ENCODE measurements at regions not wholly inside any gene's neighbourhood (a gene's known extent, or its start where the extent isn't known, plus 50 kb on each side); places are given as distances from the start of the nearest gene placed in this dataset.

DNA sequence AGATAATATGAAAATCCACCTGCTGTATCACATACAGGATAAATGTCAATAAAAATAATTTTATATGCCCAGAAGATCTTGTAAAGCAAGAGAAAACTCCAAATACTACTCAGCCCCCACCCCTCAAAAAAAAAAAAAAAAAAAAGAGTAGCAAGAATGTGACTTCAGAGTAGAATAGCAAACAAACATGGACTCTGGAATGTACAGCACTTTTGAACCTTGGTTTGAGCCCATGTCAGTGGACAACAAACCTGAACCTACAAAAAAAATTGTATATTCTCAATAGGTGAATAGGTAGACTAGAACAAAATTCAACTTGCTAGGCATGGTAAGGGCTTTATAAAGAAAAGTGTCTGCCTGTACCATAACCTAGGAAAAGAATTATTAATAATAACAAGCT lies 428.0 kb downstream of the SLITRK6 start (continued):
- TF ChIP-seq MAX (IDR thresholded peaks at IDR 0.05) (no peak), ATF3 (IDR thresholded peaks at IDR 0.05) (no peak), JUND (IDR thresholded peaks at IDR 0.05) (no peak), ZNF274 (IDR thresholded peaks at IDR 0.05; ENCODE audit: low read depth, low read length) (no peak), EZH2 (IDR thresholded peaks at IDR 0.05) (no peak), SP1 (IDR thresholded peaks at IDR 0.05; ENCODE audit: low read depth) (no peak), SRF (IDR thresholded peaks at IDR 0.05; ENCODE audit: low read depth) (no peak), POLR2AphosphoS5 (IDR thresholded peaks at IDR 0.05; ENCODE audit: low read depth, low read length) (no peak)

DNA sequence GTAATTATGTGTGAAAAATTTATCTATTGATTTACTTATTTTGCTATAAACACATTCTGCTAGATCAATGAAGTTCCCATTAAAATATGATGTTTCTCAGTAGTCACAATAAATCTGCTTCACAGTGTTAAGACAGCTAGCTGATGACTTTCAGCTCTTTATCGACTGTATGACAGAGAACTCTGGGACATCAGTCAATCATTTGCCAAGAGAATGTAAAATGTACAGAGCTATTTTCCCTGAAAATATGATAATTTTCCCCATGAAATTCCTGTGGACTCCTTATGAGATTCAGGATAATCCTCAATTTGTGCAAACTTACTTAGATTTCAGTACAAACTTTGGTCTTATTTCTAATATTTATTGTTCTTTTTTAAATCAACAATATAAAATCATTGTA lies 430.5 kb downstream of the SLITRK6 start:
- Histone ChIP-seq H3K4me2 (ENCODE audit: low read length) (no peak overlapping the region), H3K9ac (ENCODE audit: low read length) (no peak overlapping the region), H3K36me3 (ENCODE audit: control insufficient read depth in 1 of 2, insufficient read depth in 2 of 2, low read length in 2 of 2) (no peaks in the 10 kb centered on the region), H3K27me3 (ENCODE audit: insufficient read depth, low read length) (no peaks in the 10 kb centered on the region), H2AFZ (ENCODE audit: low read depth, low read length, poor library complexity, severe bottlenecking) (no peak overlapping the region), H4K20me1 (ENCODE audit: insufficient read depth) (no peaks in the 10 kb centered on the region), H3K9me3 (ENCODE audit: control insufficient read depth in 1 of 2, insufficient read depth in 1 of 2, low read depth in 1 of 2, low read length in 2 of 2) (no peaks in the 10 kb centered on the region), H3K4me1 (ENCODE audit: control insufficient read depth in 1 of 2, insufficient read depth in 2 of 2, low read length in 2 of 2) (no peaks in the 10 kb centered on the region), H3K27ac (ENCODE audit: low read depth, low read length) (no peak overlapping the region), H3K79me2 (ENCODE audit: insufficient read depth, low read length) (no peaks in the 10 kb centered on the region), H3K4me3 (replicated peaks in 1 of 2; ENCODE audit: low read depth in 1 of 2, low read length in 2 of 2) (no peak overlapping the region), H3K9me2 (ENCODE audit: insufficient read depth) (no peaks in the 10 kb centered on the region)
- ATAC-seq (no peak), DNase-seq (ENCODE audit: low read depth, low spot score) (no peak)
- CTCF ChIA-PET: no interaction called here
- intact Hi-C loops (cut with micrococcal nuclease): no loop called here
- RAD21 ChIA-PET (ENCODE audit: low non-redundant PET in 1 of 2, low total read pairs in 2 of 2, uncharacterized antibody in 2 of 2, unreplicated experiment in 2 of 2): no interaction called here
- POLR2A ChIA-PET: no interaction called here
- no TSS peak for BruUV-seq (replicated peaks)
- TF ChIP-seq POLR2AphosphoS5 (IDR thresholded peaks at IDR 0.05; ENCODE audit: low read depth, low read length): no peak
- TF ChIP-seq MAX (IDR thresholded peaks at IDR 0.05): no peak
- TF ChIP-seq EZH2phosphoT487 (IDR thresholded peaks at IDR 0.05; ENCODE audit: borderline replicate concordance): no peak
- no peak for TF ChIP-seq ELF1 (IDR thresholded peaks at IDR 0.05; ENCODE audit: borderline replicate concordance, low read depth)
- no peak for TF ChIP-seq EGR1 (IDR thresholded peaks at IDR 0.05; ENCODE audit: low read depth)
- no peak for TF ChIP-seq SP1 (IDR thresholded peaks at IDR 0.05; ENCODE audit: low read depth)
- TF ChIP-seq CBX3 (IDR thresholded peaks at IDR 0.05; ENCODE audit: low read depth): no peak
- no peak for TF ChIP-seq ZBTB33 (IDR thresholded peaks at IDR 0.05; ENCODE audit: extremely low read depth, insufficient replicate concordance, low read length)
- no peak for TF ChIP-seq FOSL1 (IDR thresholded peaks at IDR 0.05; ENCODE audit: low read depth)
- TF ChIP-seq SIN3A (IDR thresholded peaks at IDR 0.05; ENCODE audit: low read depth): no peak
- no peak for TF ChIP-seq CEBPB (IDR thresholded peaks at IDR 0.05; ENCODE audit: low read depth)
- TF ChIP-seq, protein P1, sequence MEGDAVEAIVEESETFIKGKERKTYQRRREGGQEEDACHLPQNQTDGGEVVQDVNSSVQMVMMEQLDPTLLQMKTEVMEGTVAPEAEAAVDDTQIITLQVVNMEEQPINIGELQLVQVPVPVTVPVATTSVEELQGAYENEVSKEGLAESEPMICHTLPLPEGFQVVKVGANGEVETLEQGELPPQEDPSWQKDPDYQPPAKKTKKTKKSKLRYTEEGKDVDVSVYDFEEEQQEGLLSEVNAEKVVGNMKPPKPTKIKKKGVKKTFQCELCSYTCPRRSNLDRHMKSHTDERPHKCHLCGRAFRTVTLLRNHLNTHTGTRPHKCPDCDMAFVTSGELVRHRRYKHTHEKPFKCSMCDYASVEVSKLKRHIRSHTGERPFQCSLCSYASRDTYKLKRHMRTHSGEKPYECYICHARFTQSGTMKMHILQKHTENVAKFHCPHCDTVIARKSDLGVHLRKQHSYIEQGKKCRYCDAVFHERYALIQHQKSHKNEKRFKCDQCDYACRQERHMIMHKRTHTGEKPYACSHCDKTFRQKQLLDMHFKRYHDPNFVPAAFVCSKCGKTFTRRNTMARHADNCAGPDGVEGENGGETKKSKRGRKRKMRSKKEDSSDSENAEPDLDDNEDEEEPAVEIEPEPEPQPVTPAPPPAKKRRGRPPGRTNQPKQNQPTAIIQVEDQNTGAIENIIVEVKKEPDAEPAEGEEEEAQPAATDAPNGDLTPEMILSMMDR (IDR thresholded peaks at IDR 0.05 in 2 of 3, conservative IDR thresholded peaks at IDR 0.05 in 1 of 3; ENCODE audit: borderline replicate concordance in 1 of 3, insufficient read depth in 1 of 3, low read depth in 2 of 3, low read length in 2 of 3): no peak
- no peak for TF ChIP-seq YY1 (IDR thresholded peaks at IDR 0.05; ENCODE audit: extremely low read depth, insufficient replicate concordance, low read depth, low read length)
- no peak for TF ChIP-seq ATF3 (IDR thresholded peaks at IDR 0.05)
- no peak for TF ChIP-seq SRF (IDR thresholded peaks at IDR 0.05; ENCODE audit: low read depth)
- TF ChIP-seq EZH2 (IDR thresholded peaks at IDR 0.05): no peak

Measured in HCT116 (cell line).